Neural cell (in vitro differentiated cells): ENCODE measurements at regions not wholly inside any gene's neighbourhood (a gene's known extent, or its start where the extent isn't known, plus 50 kb on each side); places are given as distances from the start of the nearest gene placed in this dataset.

Experiments
- H2AFZ ChIP-seq: fragments of 200-600, 300-800 bp; sonication (generic), shearing (Covaris generic); 2 replicates; pipeline ENCODE4 v1.6.0; 2014; ENCODE audit warnings: low read depth, mild to moderate bottlenecking, antibody characterized with exemption, low read length, moderate library complexity
- H3F3A ChIP-seq: fragments of 200-600 bp; shearing (Covaris generic); 2 replicates; pipeline ENCODE4 v1.6.1; 2016; ENCODE audit warnings: mild to moderate bottlenecking, moderate library complexity, mixed read lengths, antibody characterized with exemption, low read length; ENCODE audit not compliant: insufficient read depth, poor library complexity, severe bottlenecking
- H3K27ac ChIP-seq: fragments of 200-600, 300-800 bp; sonication (generic), shearing (Covaris generic); 2 replicates; pipeline ENCODE4 v1.5.1; 2014; ENCODE audit warnings: mild to moderate bottlenecking, low read length, moderate library complexity
- H3K27me3 ChIP-seq: fragments of 300-800, 200-600 bp; sonication (generic), shearing (Covaris generic); 2 replicates; pipeline ENCODE4 v1.6.0; 2014; ENCODE audit warnings: mild to moderate bottlenecking, low read depth, low read length, moderate library complexity; ENCODE audit not compliant: insufficient read depth
- H3K36me3 ChIP-seq: fragments of 300-800, 200-600 bp; sonication (generic), shearing (Covaris generic); 2 replicates; pipeline ENCODE4 v1.5.1; 2014; ENCODE audit warnings: mild to moderate bottlenecking, antibody characterized with exemption, low read length, moderate library complexity; ENCODE audit not compliant: insufficient read depth
- H3K4me2 ChIP-seq: fragments of 300-800, 200-600 bp; sonication (generic), shearing (Covaris generic); 2 replicates; pipeline ENCODE4 v1.6.0; 2014; ENCODE audit warnings: mild to moderate bottlenecking, low read length
- H3K4me3 ChIP-seq: fragments of 300-800, 200-600 bp; sonication (generic), shearing (Covaris generic); 2 replicates; pipeline ENCODE4 v1.5.1; 2014; ENCODE audit warnings: mild to moderate bottlenecking, low read length, moderate library complexity
- H3K79me2 ChIP-seq: fragments of 200-600 bp; shearing (Covaris generic); replicated peaks from 2 replicates; pipeline ENCODE4 v1.6.0; 2014; ENCODE audit warnings: mild to moderate bottlenecking, low read length, moderate library complexity; ENCODE audit not compliant: insufficient read depth
- H3K9ac ChIP-seq: fragments of 300-800, 200-600 bp; sonication (generic), shearing (Covaris generic); 2 replicates; pipeline ENCODE4 v1.6.1; 2016; ENCODE audit warnings: mild to moderate bottlenecking, low read length, mixed read lengths
- H3K9me2 ChIP-seq: fragments of 200-600 bp; shearing (Covaris generic); 2 replicates; pipeline ENCODE4 v1.6.1; 2016; ENCODE audit warnings: mild to moderate bottlenecking, low read length, mixed read lengths; ENCODE audit not compliant: insufficient read depth
- H3K9me3 ChIP-seq: fragments of 200-600, 300-800 bp; sonication (generic), shearing (Covaris generic); 2 replicates; pipeline ENCODE4 v1.6.1; 2016; ENCODE audit warnings: mild to moderate bottlenecking, mixed run types, low read length, moderate library complexity, mixed read lengths
- H4K20me1 ChIP-seq: fragments of 200-600 bp; shearing (Covaris generic); 2 replicates; pipeline ENCODE4 v1.6.1; 2016; ENCODE audit warnings: mild to moderate bottlenecking, mixed run types; ENCODE audit not compliant: insufficient read depth
- CTCF ChIP-seq: fragments of 450-650 bp; IDR thresholded peaks from 2 replicates; pipeline ENCODE4 v1.5.1; 2014; ENCODE audit warnings: antibody characterized with exemption, mild to moderate bottlenecking, moderate library complexity; ENCODE audit not compliant: poor library complexity, severe bottlenecking
- EP300 ChIP-seq: fragments of 450-650 bp; conservative IDR thresholded peaks from 2 replicates; pipeline ENCODE4 v1.6.1; 2014; ENCODE audit warnings: antibody characterized with exemption, mild to moderate bottlenecking, moderate library complexity; ENCODE audit not compliant: poor library complexity, severe bottlenecking
- EZH2 ChIP-seq: fragments of 200-600, 300-800 bp; shearing (Covaris generic), sonication (generic); IDR thresholded peaks from 2 replicates; pipeline ENCODE4 v1.6.1; 2014; ENCODE audit warnings: antibody characterized with exemption, low read length, borderline replicate concordance, mild to moderate bottlenecking; ENCODE audit not compliant: insufficient read depth, poor library complexity, severe bottlenecking
- MXI1 ChIP-seq: fragments of 450-650 bp; conservative IDR thresholded peaks from 2 replicates; pipeline ENCODE4 v1.6.1; 2014; ENCODE audit warnings: antibody characterized with exemption, mild to moderate bottlenecking; ENCODE audit not compliant: poor library complexity, severe bottlenecking
- POLR2AphosphoS5 ChIP-seq: IDR thresholded peaks from 2 replicates; pipeline ENCODE4 v1.6.1; 2012
- RAD21 ChIP-seq: fragments of 450-650 bp; conservative IDR thresholded peaks from 2 replicates; pipeline ENCODE4 v1.6.1; 2014; ENCODE audit warnings: antibody characterized with exemption, mild to moderate bottlenecking, moderate library complexity
- REST ChIP-seq: IDR thresholded peaks from 2 replicates; pipeline ENCODE4 v1.6.1; 2012; ENCODE audit warnings: borderline replicate concordance
- SMC3 ChIP-seq: fragments of 450-650 bp; conservative IDR thresholded peaks from 2 replicates; pipeline ENCODE4 v1.6.1; 2014; ENCODE audit warnings: antibody characterized with exemption, mild to moderate bottlenecking, moderate library complexity; ENCODE audit not compliant: poor library complexity
- TAF1 ChIP-seq: IDR thresholded peaks from 2 replicates; pipeline ENCODE4 v1.6.1; 2012; ENCODE audit warnings: low read depth

GRCh38 chr10:9274206-9274755 is 1219.8 kb downstream of the GATA3 start:
- H3K27ac ChIP-seq: no peak overlapping the region
- H3K36me3 ChIP-seq: no peaks in the 10 kb centered on the region
- H3K9me2 ChIP-seq: no peaks in the 10 kb centered on the region
- no peak overlapping the region for H3K9ac ChIP-seq
- no peaks in the 10 kb centered on the region for H4K20me1 ChIP-seq
- H3K9me3 ChIP-seq: no peaks in the 10 kb centered on the region
- no peaks in the 10 kb centered on the region for H3K27me3 ChIP-seq
- TF ChIP-seq EP300 (no peak), POLR2AphosphoS5 (no peak), SMC3 (no peak), CTCF (no peak), EZH2 (no peak), REST (no peak), TAF1 (no peak), RAD21 (no peak), MXI1 (no peak)
- H2AFZ ChIP-seq: no peak overlapping the region
- H3K4me3 ChIP-seq: no peak overlapping the region
- H3F3A ChIP-seq: no peaks in the 10 kb centered on the region
- H3K4me2 ChIP-seq: no peak overlapping the region
- H3K79me2 ChIP-seq: no peaks in the 10 kb centered on the region

GRCh38 chr10:9275861-9276260 is 1221.4 kb downstream of the GATA3 start:
- TF ChIP-seq CTCF: no peak
- no peak for TF ChIP-seq MXI1
- TF ChIP-seq SMC3: no peak
- no peak for TF ChIP-seq EP300
- no peak for TF ChIP-seq POLR2AphosphoS5
- TF ChIP-seq RAD21: no peak
- no peak for TF ChIP-seq TAF1
- TF ChIP-seq REST: no peak
- TF ChIP-seq EZH2: no peak
- H3K9me2 ChIP-seq: no peaks in the 10 kb centered on the region
- H3K27me3 ChIP-seq: no peaks in the 10 kb centered on the region
- H2AFZ ChIP-seq: no peak overlapping the region
- H3K36me3 ChIP-seq: no peaks in the 10 kb centered on the region
- H3K79me2 ChIP-seq: no peaks in the 10 kb centered on the region
- no peak overlapping the region for H3K4me2 ChIP-seq
- H3K9ac ChIP-seq: no peak overlapping the region
- no peaks in the 10 kb centered on the region for H4K20me1 ChIP-seq
- H3K9me3 ChIP-seq: no peaks in the 10 kb centered on the region
- no peak overlapping the region for H3K27ac ChIP-seq
- H3F3A ChIP-seq: no peaks in the 10 kb centered on the region
- no peak overlapping the region for H3K4me3 ChIP-seq
